Sigmoid colon (tissue), 6 donors: ENCODE measurements at regions not wholly inside any gene's neighbourhood (a gene's known extent, or its start where the extent isn't known, plus 50 kb on each side); places are given as distances from the start of the nearest gene placed in this dataset.

Experiments used
- DNase-seq: peaks from one replicate; pipeline ENCODE4 v3.0.0-alpha.2; 2019
- H3K27ac ChIP-seq, 4 donors: fragments of 200-600 bp; sonication (generic); one replicate each; pipeline ENCODE4 v1.5.1; 2016 to 2019; ENCODE audit warnings: mild to moderate bottlenecking in 1 of 4
- H3K27me3 ChIP-seq, 3 donors: fragments of 200-600 bp; sonication (generic); one replicate each; pipeline ENCODE4 v1.5.1; 2019; ENCODE audit warnings: mild to moderate bottlenecking in 1 of 3
- H3K36me3 ChIP-seq, 4 donors: fragments of 200-600 bp; sonication (generic); one replicate each; pipeline ENCODE4 v1.5.1; 2016 to 2019
- H3K4me1 ChIP-seq, 4 donors: fragments of 200-600 bp; sonication (generic); one replicate each; pipeline ENCODE4 v1.5.1; 2017 to 2019
- H3K4me3 ChIP-seq, 4 donors: fragments of 200-600 bp; sonication (generic); one replicate each; pipeline ENCODE4 v1.5.1; 2017 to 2019; ENCODE audit warnings: mild to moderate bottlenecking in 2 of 4, moderate library complexity in 1 of 4
- H3K9me3 ChIP-seq, 4 donors: fragments of 200-600 bp in 3 of 4; sonication (generic) in 3 of 4; one replicate each; pipeline versions ENCODE4 v1.5.1 to v1.6.1; 2013 to 2019
- EP300 ChIP-seq, 4 donors: sonication (generic); formaldehyde crosslinking; IDR thresholded peaks; one replicate each; pipeline ENCODE4 v1.6.1; 2017; ENCODE audit warnings: antibody characterized with exemption in 4 of 4
- POLR2A ChIP-seq, 2 donors: fragments of 450-650 bp; IDR thresholded peaks; one replicate each; pipeline ENCODE4 v1.6.1; 2016; ENCODE audit warnings: antibody characterized with exemption in 2 of 2, mild to moderate bottlenecking in 2 of 2, moderate library complexity in 2 of 2
- POLR2AphosphoS5 ChIP-seq, 4 donors: sonication (generic); formaldehyde crosslinking; IDR thresholded peaks; one replicate each; pipeline ENCODE4 v1.6.1; 2017; ENCODE audit warnings: antibody characterized with exemption in 4 of 4
- WGBS, 2 donors: extraction: QIAGEN DNeasy Blood & Tissue Kit; methylation state at CpG; one replicate each; pipeline ENCODE4 v1.1.7; 2013; 5-methylcytosine and 5-hydroxymethylcytosine counted together
- intact Hi-C: fragments of 100-400 bp; cut with DNase I; formaldehyde crosslinking; loops from one replicate; pipeline ENCODE4 v1.15.1; 2023
- TF ChIP-seq, protein P1 (sequence below), 4 experiments: fragments of 450-650 bp in 3 of 4; fragments of 200-600 bp in 1 of 4; IDR thresholded peaks; one replicate each; pipeline ENCODE4 v1.5.1; 2016 to 2019; ENCODE audit warnings: antibody characterized with exemption in 4 of 4, mild to moderate bottlenecking in 3 of 4, moderate library complexity in 2 of 4
- donor health status: healthy with polysubstance abuse.
- donor health status: healthy.

DNA sequence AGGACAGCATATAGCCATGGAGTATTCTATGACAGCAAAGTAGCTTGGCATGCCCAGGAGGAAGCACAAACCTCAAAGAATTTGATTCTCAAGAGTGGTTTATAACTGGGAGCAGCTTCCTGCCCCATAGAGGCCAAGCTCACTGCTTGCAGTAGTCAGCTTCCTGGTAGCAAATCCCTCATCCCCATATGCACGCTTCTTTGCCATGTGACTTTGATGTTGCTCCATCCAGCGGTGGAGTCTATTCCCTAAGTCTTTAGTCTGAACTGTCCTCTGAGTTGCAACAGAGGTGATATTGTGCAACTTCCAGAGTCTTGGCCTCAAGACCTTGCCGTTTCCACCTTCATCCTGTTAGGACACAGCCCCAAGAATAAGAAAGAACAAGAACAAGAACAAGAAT lies 996.8 kb upstream of the TMEM132C start:
- Histone ChIP-seq H3K9me3 (no peaks in the 10 kb centered on the region), H3K27ac (no peak overlapping the region), H3K4me3 (no peak overlapping the region), H3K4me1 (no peaks in the 10 kb centered on the region), H3K36me3 (no peaks in the 10 kb centered on the region), H3K27me3 (peaks cover 0 to 3% (median 0%) of the 10 kb centered on the region in 3 donors)
- no peak for TF ChIP-seq POLR2A (IDR thresholded peaks at IDR 0.05)
- no peak for TF ChIP-seq POLR2AphosphoS5 (IDR thresholded peaks at IDR 0.05)
- no peak for TF ChIP-seq EP300 (IDR thresholded peaks at IDR 0.05)
- TF ChIP-seq, protein P1, sequence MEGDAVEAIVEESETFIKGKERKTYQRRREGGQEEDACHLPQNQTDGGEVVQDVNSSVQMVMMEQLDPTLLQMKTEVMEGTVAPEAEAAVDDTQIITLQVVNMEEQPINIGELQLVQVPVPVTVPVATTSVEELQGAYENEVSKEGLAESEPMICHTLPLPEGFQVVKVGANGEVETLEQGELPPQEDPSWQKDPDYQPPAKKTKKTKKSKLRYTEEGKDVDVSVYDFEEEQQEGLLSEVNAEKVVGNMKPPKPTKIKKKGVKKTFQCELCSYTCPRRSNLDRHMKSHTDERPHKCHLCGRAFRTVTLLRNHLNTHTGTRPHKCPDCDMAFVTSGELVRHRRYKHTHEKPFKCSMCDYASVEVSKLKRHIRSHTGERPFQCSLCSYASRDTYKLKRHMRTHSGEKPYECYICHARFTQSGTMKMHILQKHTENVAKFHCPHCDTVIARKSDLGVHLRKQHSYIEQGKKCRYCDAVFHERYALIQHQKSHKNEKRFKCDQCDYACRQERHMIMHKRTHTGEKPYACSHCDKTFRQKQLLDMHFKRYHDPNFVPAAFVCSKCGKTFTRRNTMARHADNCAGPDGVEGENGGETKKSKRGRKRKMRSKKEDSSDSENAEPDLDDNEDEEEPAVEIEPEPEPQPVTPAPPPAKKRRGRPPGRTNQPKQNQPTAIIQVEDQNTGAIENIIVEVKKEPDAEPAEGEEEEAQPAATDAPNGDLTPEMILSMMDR (IDR thresholded peaks at IDR 0.05), result no peak
- intact Hi-C loops, result no loop called here
- DNase-seq, result no peak
- 73 to 78% methylated on average over 3 of the region's 3 CpGs for whole genome bisulfite sequencing, 2 donors

DNA sequence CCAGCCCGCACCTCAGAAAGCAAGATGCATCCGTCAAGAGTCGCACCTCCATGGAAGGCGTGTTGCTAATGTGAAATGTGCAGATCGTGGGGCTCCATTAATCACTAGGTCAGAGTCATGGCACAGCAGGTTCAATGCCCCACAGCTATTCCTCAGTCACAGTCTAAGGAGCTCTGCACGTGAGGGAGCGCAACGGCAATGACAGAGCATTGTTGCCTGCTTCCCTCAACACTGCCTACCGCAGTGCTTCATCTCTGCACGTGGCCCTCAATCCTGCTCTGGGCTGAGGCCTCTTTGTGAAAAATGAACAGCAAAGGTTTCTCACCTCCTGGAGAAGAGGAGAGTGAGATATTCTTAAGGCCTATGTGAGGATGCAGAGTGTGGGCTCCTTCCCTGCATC lies 995.2 kb upstream of the TMEM132C start:
- no peak overlapping the region for H3K27ac ChIP-seq
- intact Hi-C loops, result no loop called here
- no peak overlapping the region for H3K4me3 ChIP-seq
- H3K4me1 ChIP-seq, result no peaks in the 10 kb centered on the region
- no peak for DNase-seq
- H3K36me3 ChIP-seq, result no peaks in the 10 kb centered on the region
- no peaks in the 10 kb centered on the region for H3K9me3 ChIP-seq
- peaks cover 0 to 3% (median 0%) of the 10 kb centered on the region in 3 donors for H3K27me3 ChIP-seq
- 92 to 95% methylated on average over 10 of the region's 10 CpGs for WGBS, 2 donors
- TF ChIP-seq, protein P1 (IDR thresholded peaks at IDR 0.05), result no peak
- TF ChIP-seq EP300 (IDR thresholded peaks at IDR 0.05), result no peak
- TF ChIP-seq POLR2A (IDR thresholded peaks at IDR 0.05), result no peak
- no peak for TF ChIP-seq POLR2AphosphoS5 (IDR thresholded peaks at IDR 0.05)

DNA sequence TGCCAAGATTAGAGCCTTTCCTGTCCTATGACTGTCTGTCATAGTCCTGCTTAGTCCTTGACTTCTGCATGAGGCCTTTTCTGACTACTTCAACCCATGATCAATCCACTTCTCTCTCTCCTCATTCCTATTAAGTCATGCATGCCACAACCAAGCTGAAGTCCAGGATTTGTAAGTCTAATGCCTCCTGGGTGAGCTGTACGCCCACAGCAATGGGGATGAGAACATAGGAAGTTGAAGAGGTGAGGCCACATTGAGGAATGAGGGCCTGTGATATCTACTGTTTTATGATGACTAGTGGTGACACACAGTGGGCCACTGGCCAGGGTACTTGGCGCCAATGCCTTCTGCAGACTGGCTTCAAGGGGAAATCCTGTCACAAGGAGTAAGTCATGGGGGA lies 994.1 kb upstream of the TMEM132C start:
- intact Hi-C loops, result no loop called here
- no peak overlapping the region for H3K27ac ChIP-seq
- no peaks in the 10 kb centered on the region for H3K36me3 ChIP-seq
- no peaks in the 10 kb centered on the region for H3K4me1 ChIP-seq
- no peak overlapping the region for H3K4me3 ChIP-seq
- WGBS, 2 donors, result 88 to 89% methylated on average over 2 of the region's 2 CpGs
- TF ChIP-seq, protein P1 (IDR thresholded peaks at IDR 0.05), result no peak
- no peak for TF ChIP-seq POLR2AphosphoS5 (IDR thresholded peaks at IDR 0.05)
- TF ChIP-seq POLR2A (IDR thresholded peaks at IDR 0.05), result no peak
- TF ChIP-seq EP300 (IDR thresholded peaks at IDR 0.05), result no peak
- H3K9me3 ChIP-seq, result no peaks in the 10 kb centered on the region
- no peak for DNase-seq
- peaks cover 0 to 3% (median 0%) of the 10 kb centered on the region in 3 donors for H3K27me3 ChIP-seq

DNA sequence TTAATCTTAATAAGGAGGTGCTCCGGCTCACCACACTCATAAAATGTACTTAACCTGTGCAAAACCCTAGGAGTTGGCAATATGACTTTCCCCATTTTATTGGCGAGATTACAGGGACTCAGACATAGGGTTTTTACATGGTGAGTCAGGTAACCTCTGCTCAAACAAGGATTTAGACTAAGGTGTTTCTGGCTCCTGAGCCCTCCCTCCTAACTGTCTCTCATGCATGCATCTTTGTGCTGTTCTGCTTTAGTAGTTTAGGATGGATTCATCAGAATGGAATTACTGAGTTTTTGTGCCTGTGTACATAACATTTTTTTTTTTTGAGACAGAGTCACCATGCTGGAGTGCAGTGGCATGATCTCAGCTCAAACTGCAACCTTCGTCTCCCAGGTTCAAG lies 993.3 kb upstream of the TMEM132C start:
- intact Hi-C loops, result no loop called here
- H3K4me3 ChIP-seq, result no peak overlapping the region
- TF ChIP-seq, protein P1 (IDR thresholded peaks at IDR 0.05), result no peak
- TF ChIP-seq EP300 (IDR thresholded peaks at IDR 0.05) (no peak), POLR2AphosphoS5 (IDR thresholded peaks at IDR 0.05) (no peak), POLR2A (IDR thresholded peaks at IDR 0.05) (no peak)
- no peaks in the 10 kb centered on the region for H3K36me3 ChIP-seq
- H3K4me1 ChIP-seq, result no peaks in the 10 kb centered on the region
- H3K27me3 ChIP-seq, result peaks cover 0 to 3% (median 0%) of the 10 kb centered on the region in 3 donors
- H3K9me3 ChIP-seq, result no peaks in the 10 kb centered on the region
- H3K27ac ChIP-seq, result no peak overlapping the region
- WGBS, 2 donors, result 68 to 85% methylated on average over 3 of the region's 3 CpGs
- no peak for DNase-seq

DNA sequence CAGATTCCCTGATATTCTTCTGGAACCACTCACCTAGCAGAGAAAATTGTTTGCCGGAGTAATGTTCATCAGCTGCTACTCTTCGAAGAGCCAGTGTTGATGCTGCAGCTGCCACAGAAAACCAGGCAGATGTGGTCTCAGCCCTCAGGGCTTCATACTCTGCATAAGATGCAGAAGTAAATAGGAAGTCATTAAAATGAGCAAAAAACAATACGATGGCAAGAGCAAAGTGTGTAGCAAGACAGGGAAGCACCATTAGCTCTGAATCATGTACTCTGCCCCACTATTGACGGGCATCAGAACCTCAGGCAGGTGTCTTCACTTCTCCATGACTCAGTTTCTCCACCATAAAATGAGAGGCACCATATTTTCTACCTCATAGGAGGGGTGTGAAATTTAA lies 991.6 kb upstream of the TMEM132C start:
- Histone ChIP-seq H3K4me3 (no peak overlapping the region), H3K27ac (no peak overlapping the region), H3K4me1 (no peaks in the 10 kb centered on the region), H3K36me3 (no peaks in the 10 kb centered on the region), H3K27me3 (peaks cover 0 to 16% (median 2%) of the 10 kb centered on the region in 3 donors), H3K9me3 (no peaks in the 10 kb centered on the region)
- TF ChIP-seq EP300 (IDR thresholded peaks at IDR 0.05), result no peak
- TF ChIP-seq, protein P1 (IDR thresholded peaks at IDR 0.05), result no peak
- no peak for TF ChIP-seq POLR2A (IDR thresholded peaks at IDR 0.05)
- TF ChIP-seq POLR2AphosphoS5 (IDR thresholded peaks at IDR 0.05), result no peak
- WGBS, 2 donors, result 82 to 84% methylated on average over 4 of the region's 4 CpGs
- intact Hi-C loops, result no loop called here
- no peak for DNase-seq
